Activated naive CD8-positive, alpha-beta T cell treated with anti-CD3 and anti-CD28 coated beads for 36 hours (primary cell): ENCODE measurements at regions not wholly inside any gene's neighbourhood (a gene's known extent, or its start where the extent isn't known, plus 50 kb on each side); places are given as distances from the start of the nearest gene placed in this dataset.

ENCODE experiments used
- DNase-seq: peaks from one replicate; pipeline ENCODE4 v3.0.0; 2021
- H3K27ac Mint-ChIP-seq: one replicate; pipeline ENCODE4 v1.8.0; 2022; ENCODE audit warnings: mild to moderate bottlenecking, moderate library complexity, mixed read lengths
- H3K27me3 Mint-ChIP-seq: one replicate; pipeline ENCODE4 v1.8.0; 2022; ENCODE audit warnings: mild to moderate bottlenecking, mixed read lengths
- H3K36me3 Mint-ChIP-seq: one replicate; pipeline ENCODE4 v1.8.0; 2021; ENCODE audit warnings: mild to moderate bottlenecking, mixed read lengths
- H3K4me1 Mint-ChIP-seq: one replicate; pipeline ENCODE4 v1.8.0; 2021; ENCODE audit warnings: mixed read lengths
- H3K4me3 Mint-ChIP-seq: one replicate; pipeline ENCODE4 v1.8.0; 2022; ENCODE audit warnings: mild to moderate bottlenecking, moderate library complexity, mixed read lengths
- H3K9me3 Mint-ChIP-seq: one replicate; pipeline ENCODE4 v1.8.0; 2022; ENCODE audit warnings: mixed read lengths

GRCh38 chr6:132139611-132140010 lies 188.4 kb upstream of the CCN2 start:
- Mint-ChIP-seq H3K4me3 (no peak overlapping the region), H3K4me1 (no peaks in the 10 kb centered on the region), H3K9me3 (no peaks in the 10 kb centered on the region), H3K27ac (no peak overlapping the region), H3K36me3 (no peaks in the 10 kb centered on the region), H3K27me3 (no peaks in the 10 kb centered on the region)
- DNase-seq: no peak

GRCh38 chr6:132136981-132137380 lies 185.8 kb upstream of the CCN2 start:
- H3K27me3 Mint-ChIP-seq: peaks cover 10% of the 10 kb centered on the region
- H3K4me1 Mint-ChIP-seq: no peaks in the 10 kb centered on the region
- H3K4me3 Mint-ChIP-seq: no peak overlapping the region
- H3K36me3 Mint-ChIP-seq: no peaks in the 10 kb centered on the region
- no peaks in the 10 kb centered on the region for H3K9me3 Mint-ChIP-seq
- no peak overlapping the region for H3K27ac Mint-ChIP-seq
- no peak for DNase-seq

GRCh38 chr6:132135409-132135808 lies 184.2 kb upstream of the CCN2 start:
- Mint-ChIP-seq H3K9me3 (no peaks in the 10 kb centered on the region), H3K4me3 (no peak overlapping the region), H3K27me3 (peaks cover 20% of the 10 kb centered on the region), H3K27ac (no peak overlapping the region), H3K4me1 (no peaks in the 10 kb centered on the region), H3K36me3 (no peaks in the 10 kb centered on the region)
- no peak for DNase-seq

- Mint-ChIP-seq H3K36me3 (no peaks in the 10 kb centered on the region), H3K27ac (no peak overlapping the region), H3K4me3 (no peak overlapping the region), H3K9me3 (no peaks in the 10 kb centered on the region), H3K4me1 (no peaks in the 10 kb centered on the region), H3K27me3 (peaks cover 20% of the 10 kb centered on the region)
- no peak for DNase-seq
Measured at GRCh38 chr6:132133736-132134445, 182.7 kb upstream of the CCN2 start.

- H3K27me3 Mint-ChIP-seq: peaks cover 20% of the 10 kb centered on the region
- H3K4me3 Mint-ChIP-seq: no peak overlapping the region
- no peaks in the 10 kb centered on the region for H3K9me3 Mint-ChIP-seq
- no peak for DNase-seq
- no peaks in the 10 kb centered on the region for H3K36me3 Mint-ChIP-seq
- peak overlapping the region; percentile 6 for H3K27ac Mint-ChIP-seq
- H3K4me1 Mint-ChIP-seq: no peaks in the 10 kb centered on the region
Measured at GRCh38 chr6:132132924-132133639, 181.9 kb upstream of the CCN2 start.

- Mint-ChIP-seq H3K27ac (no peak overlapping the region), H3K27me3 (peaks cover 20% of the 10 kb centered on the region), H3K36me3 (no peaks in the 10 kb centered on the region), H3K9me3 (no peaks in the 10 kb centered on the region), H3K4me3 (no peak overlapping the region), H3K4me1 (no peaks in the 10 kb centered on the region)
- no peak for DNase-seq
Measured at GRCh38 chr6:132132422-132132821, 181.2 kb upstream of the CCN2 start.

- no peaks in the 10 kb centered on the region for H3K4me1 Mint-ChIP-seq
- peaks cover 20% of the 10 kb centered on the region for H3K27me3 Mint-ChIP-seq
- H3K36me3 Mint-ChIP-seq: no peaks in the 10 kb centered on the region
- no peak for DNase-seq
- H3K9me3 Mint-ChIP-seq: no peaks in the 10 kb centered on the region
- H3K27ac Mint-ChIP-seq: peak overlapping the region; percentile 31
- no peak overlapping the region for H3K4me3 Mint-ChIP-seq
Measured at GRCh38 chr6:132131758-132132157, 180.6 kb upstream of the CCN2 start.

GRCh38 chr6:132131351-132131750 lies 180.2 kb upstream of the CCN2 start:
- H3K4me3 Mint-ChIP-seq: no peak overlapping the region
- H3K27ac Mint-ChIP-seq: peak overlapping the region; percentile 31
- no peaks in the 10 kb centered on the region for H3K4me1 Mint-ChIP-seq
- peaks cover 20% of the 10 kb centered on the region for H3K27me3 Mint-ChIP-seq
- no peaks in the 10 kb centered on the region for H3K36me3 Mint-ChIP-seq
- no peak for DNase-seq
- H3K9me3 Mint-ChIP-seq: no peaks in the 10 kb centered on the region

- Mint-ChIP-seq H3K4me1 (no peaks in the 10 kb centered on the region), H3K4me3 (no peak overlapping the region), H3K27me3 (peaks cover 20% of the 10 kb centered on the region), H3K27ac (no peak overlapping the region), H3K9me3 (no peaks in the 10 kb centered on the region), H3K36me3 (no peaks in the 10 kb centered on the region)
- no peak for DNase-seq
Measured at GRCh38 chr6:132130626-132131298, 179.6 kb upstream of the CCN2 start.

- no peak for DNase-seq
- Mint-ChIP-seq H3K9me3 (no peaks in the 10 kb centered on the region), H3K4me3 (no peak overlapping the region), H3K27me3 (peaks cover 20% of the 10 kb centered on the region), H3K36me3 (no peaks in the 10 kb centered on the region), H3K27ac (no peak overlapping the region), H3K4me1 (no peaks in the 10 kb centered on the region)
Measured at GRCh38 chr6:132128424-132128823, 177.3 kb upstream of the CCN2 start.

GRCh38 chr6:132126150-132126549 lies 175.0 kb upstream of the CCN2 start:
- Mint-ChIP-seq H3K27ac (no peak overlapping the region), H3K36me3 (no peaks in the 10 kb centered on the region), H3K4me3 (no peak overlapping the region), H3K9me3 (no peaks in the 10 kb centered on the region), H3K4me1 (no peaks in the 10 kb centered on the region), H3K27me3 (peaks cover 5% of the 10 kb centered on the region)
- no peak for DNase-seq

GRCh38 chr6:132122871-132123270 lies 171.7 kb upstream of the CCN2 start:
- no peaks in the 10 kb centered on the region for H3K27me3 Mint-ChIP-seq
- H3K9me3 Mint-ChIP-seq: no peaks in the 10 kb centered on the region
- H3K4me1 Mint-ChIP-seq: no peaks in the 10 kb centered on the region
- no peak overlapping the region for H3K4me3 Mint-ChIP-seq
- H3K27ac Mint-ChIP-seq: no peak overlapping the region
- no peak for DNase-seq
- H3K36me3 Mint-ChIP-seq: no peaks in the 10 kb centered on the region

GRCh38 chr6:132122176-132122575 lies 171.0 kb upstream of the CCN2 start:
- no peak for DNase-seq
- Mint-ChIP-seq H3K36me3 (no peaks in the 10 kb centered on the region), H3K27ac (no peak overlapping the region), H3K9me3 (no peaks in the 10 kb centered on the region), H3K4me1 (no peaks in the 10 kb centered on the region), H3K27me3 (no peaks in the 10 kb centered on the region), H3K4me3 (no peak overlapping the region)

- Mint-ChIP-seq H3K27me3 (no peaks in the 10 kb centered on the region), H3K36me3 (no peaks in the 10 kb centered on the region), H3K9me3 (no peaks in the 10 kb centered on the region), H3K4me1 (no peaks in the 10 kb centered on the region), H3K4me3 (no peak overlapping the region), H3K27ac (no peak overlapping the region)
- DNase-seq: no peak
Measured at GRCh38 chr6:132118144-132118543, 167.0 kb upstream of the CCN2 start.

- no peak for DNase-seq
- Mint-ChIP-seq H3K27me3 (no peaks in the 10 kb centered on the region), H3K4me3 (no peak overlapping the region), H3K27ac (no peak overlapping the region), H3K9me3 (peaks cover 3% of the 10 kb centered on the region), H3K36me3 (no peaks in the 10 kb centered on the region), H3K4me1 (no peaks in the 10 kb centered on the region)
Measured at GRCh38 chr6:132115714-132116366, 164.7 kb upstream of the CCN2 start.
